ENCODE measurements at regions not wholly inside any gene's neighbourhood (a gene's known extent, or its start where the extent isn't known, plus 50 kb on each side); places are given as distances from the start of the nearest gene placed in this dataset.

DNA sequence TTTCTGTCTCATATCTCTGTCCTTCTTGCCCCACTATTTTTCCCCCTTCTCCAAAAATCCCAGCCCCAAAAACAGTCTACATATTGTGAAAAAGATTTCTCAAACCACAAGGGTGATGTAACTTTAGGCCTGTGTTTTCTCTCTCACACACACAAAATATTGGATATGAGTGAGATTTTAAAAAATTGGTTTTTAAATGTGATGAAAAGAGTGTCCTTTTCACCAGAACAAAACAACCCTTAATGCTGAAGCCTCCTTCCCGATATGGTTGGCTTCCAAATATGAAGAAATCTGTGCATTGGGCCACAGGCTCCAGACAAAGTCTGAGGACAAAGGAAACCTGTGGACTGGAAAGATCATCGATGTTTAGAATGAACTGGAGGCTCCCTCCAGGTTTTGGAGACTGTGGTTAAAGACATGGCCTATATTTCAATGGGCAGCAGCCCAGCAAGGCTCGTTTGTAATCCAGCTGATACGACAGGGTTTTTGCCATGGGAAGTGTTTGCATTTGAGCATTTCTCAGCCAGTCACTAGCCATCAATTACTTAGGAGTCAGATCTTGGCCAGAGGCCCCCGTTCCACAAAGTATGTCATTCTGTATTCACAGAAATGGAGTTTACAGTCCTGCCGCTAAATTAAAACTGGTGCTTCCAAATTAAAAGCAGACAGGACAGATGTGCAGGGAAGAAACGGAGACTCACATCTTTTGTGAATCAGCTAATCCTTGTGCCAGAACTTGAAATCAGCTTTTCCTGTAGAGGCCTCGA, 546.3 kb downstream of the EBF1 start:
- DNase-seq (ENCODE audit: low spot score) = no peak

DNA sequence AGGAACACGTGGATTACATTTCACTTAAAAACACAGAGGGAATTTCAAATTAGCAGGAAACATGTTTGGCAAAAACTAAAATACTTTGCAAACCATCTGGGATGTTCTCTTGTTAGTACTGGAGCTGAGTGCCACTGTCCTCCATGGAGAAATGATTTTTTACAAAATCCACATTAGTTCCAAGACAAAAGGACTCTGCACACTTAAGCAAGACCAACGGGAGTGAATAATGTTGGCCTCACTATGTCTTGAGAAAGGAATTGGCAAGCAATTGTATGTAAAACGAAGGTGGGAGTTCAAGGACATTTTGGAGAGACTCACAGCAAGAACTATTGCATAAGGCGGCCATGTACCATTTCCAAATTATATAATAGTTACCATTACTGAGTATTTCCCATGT, 547.5 kb downstream of the EBF1 start:
- no peak for DNase-seq (ENCODE audit: low spot score)

DNA sequence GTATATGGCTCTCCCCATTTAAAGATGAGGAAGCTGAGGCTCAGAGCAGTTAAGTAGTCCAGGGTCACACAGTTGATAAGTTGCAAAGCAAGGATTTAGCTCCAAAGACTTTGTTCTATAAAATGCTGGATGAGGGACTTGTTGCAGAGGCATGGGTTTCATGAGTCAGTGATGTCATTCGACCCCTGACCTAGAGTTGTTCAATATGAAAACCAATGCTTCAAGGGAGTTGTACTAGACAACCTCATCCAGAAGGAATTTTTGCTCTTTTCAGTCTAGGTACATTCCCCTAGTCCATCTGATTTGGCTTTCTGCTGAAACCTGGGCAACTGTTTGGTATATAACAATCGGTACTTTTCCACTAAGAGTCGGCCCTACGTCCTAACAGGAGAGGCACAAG, 550.4 kb downstream of the EBF1 start:
- no peak for DNase-seq (ENCODE audit: low spot score)

DNA sequence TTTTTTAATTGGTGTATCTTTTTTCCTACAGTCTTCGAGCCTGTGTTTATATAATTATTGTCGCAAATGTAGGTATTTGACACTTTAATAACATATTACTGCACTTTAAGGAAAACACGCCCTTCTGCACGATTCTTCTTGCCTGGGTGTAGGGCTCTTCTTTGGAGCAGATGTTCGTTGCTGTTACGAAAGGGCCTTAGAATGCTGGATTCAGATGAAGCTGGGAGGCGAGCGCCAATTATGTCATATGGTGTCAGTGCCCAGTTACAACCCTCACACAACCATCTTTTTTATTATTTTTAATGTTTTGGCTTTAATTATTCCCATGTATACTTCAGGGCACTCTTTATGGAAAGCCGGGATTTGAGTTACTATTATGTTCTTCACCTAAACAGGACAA, 553.0 kb downstream of the EBF1 start:
- no peak for DNase-seq (ENCODE audit: low spot score)

DNA sequence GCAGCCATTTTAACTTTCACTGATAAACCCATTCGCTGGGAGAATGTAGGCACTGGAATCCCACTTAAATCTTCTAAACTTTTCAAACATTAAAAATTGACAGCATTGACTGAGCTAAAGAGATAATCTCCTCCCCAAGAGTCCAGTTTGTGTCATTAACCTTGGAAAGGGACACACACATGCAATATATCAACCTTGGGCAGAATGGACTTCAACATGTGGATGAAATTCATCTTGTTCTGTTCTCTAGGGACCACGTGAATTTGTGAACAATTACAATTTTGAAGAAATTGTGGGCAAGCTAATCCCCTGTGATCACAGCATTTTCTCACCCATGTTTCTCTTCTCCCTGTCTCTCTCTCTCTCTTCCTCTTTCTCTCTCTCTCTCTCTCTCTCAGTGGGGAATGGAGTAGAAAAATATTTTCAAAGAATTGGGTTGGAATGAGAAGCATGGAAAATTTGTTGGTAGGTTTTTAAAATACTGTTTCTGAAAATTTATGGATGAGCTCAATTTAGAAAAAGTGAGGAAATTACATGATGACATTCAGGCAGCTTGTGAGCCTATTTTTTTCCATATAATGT, 553.7 kb downstream of the EBF1 start:
- DNase-seq (ENCODE audit: low spot score) = no peak

DNA sequence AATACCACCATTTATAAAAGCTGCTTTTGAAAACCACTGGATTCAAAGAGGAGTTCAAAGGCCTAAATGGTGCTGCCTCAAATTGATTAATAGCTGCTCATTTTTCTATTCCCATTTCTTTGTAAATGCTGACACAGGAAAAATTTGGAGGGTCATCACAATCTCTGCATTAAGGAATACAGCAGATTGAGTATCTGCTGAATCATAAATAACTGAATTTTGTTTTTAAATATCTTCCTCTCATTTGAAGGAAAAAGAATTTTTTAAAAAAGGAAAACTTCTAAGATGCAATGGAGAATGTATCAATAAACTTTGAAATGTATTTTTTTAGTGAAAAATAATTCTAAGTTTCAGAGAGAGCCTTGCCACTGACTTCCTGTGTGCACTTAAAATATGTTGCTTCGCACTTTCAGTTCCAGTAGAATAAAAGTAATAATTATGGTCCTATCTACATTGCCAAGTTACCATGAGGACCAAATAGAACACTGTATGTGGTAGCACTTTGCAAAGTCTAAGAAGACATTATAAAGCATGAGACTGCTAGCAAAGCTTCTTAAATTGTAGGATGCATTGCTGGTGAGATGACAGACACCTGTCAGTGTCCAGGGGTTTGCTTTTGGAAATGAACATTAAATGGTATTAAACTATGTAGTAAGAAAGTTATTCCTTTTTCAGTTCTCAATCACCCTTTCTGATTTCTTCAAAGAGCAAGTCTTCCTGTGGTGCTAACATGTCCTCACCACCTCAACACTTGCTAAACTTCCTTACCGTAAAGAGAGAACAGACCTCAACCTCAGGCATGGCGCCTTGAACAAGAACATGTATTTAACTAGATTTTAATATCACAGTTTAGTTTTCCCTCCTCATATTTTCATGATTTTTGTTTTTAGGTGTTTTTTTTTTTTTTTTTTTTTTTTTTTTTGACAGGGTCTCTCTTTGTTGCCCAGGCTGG, 555.1 kb downstream of the EBF1 start:
- no peak for DNase-seq (ENCODE audit: low spot score)

DNA sequence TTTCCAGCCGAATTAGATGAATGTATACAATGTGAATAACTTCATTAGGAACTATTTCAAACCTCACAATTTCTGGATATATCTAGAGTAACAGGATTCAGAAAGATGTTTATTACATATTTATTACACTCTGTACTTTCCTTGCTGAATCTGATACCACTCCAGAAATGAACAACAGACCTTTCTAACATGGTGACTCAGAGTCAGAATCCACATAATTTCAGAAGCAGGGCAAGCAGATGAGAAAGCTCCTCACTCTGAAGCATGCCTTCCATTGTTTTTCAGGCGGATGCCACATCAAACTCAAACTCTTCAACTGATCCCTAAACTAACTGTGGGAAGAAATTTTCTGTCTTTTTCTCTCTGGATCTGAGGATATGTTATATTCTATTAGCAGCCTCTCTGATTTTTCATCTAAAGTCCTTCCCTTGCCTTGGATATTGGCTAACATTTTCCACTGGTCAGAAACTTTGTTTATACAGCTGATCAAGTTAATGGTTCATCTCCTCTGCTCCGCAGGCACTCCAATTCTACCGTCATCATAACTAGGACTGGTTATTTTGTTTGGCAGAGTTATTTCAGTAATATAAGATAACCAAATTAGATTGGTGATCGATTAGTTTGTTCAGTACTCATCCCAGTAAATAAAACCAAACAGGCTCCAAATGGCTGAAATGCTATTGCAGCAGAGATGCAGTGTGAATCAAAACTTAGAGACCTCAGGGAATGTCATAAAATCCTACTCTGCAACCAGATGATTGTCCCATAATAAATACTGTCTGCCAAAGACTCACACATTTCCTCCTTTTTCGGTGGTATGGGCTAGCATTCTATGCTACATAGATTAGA, 556.0 kb downstream of the EBF1 start:
- DNase-seq (ENCODE audit: low spot score) = no peak

DNA sequence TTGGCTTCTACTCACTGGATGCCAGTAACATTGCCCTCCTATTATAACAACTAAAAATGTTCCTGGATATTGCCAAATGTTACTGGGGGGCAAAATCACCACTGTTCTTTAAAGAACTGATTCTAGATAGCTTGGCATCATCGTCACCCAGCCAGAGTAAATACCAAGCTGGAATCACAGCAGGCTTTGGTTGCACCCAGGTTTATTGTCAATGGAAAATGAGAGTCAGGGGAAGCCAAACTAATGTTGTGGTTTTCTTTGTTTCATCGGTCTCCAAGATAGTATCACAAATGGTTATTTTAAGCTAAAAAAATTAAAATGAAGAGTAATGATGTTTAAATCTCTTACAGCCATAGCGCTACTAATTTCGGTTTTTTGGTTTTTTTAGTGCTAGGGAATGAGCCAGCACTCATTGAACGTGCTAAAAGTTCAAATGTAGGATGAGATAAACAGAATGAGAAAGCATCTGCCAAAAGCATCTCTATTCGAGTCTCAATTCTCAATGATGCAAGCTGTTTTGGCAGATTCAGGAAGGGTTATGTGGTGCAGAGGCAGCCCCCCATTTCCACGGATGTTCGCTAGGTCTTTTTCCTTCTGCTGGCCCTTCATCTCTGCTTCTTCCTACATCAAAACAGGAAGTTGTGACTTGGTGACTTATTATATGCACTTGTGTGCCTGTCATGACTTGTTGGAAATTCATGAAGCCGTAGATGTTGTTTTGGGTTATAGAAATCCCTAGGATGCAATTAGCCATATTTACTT, 558.0 kb downstream of the EBF1 start:
- DNase-seq (ENCODE audit: low spot score) = no peak

DNA sequence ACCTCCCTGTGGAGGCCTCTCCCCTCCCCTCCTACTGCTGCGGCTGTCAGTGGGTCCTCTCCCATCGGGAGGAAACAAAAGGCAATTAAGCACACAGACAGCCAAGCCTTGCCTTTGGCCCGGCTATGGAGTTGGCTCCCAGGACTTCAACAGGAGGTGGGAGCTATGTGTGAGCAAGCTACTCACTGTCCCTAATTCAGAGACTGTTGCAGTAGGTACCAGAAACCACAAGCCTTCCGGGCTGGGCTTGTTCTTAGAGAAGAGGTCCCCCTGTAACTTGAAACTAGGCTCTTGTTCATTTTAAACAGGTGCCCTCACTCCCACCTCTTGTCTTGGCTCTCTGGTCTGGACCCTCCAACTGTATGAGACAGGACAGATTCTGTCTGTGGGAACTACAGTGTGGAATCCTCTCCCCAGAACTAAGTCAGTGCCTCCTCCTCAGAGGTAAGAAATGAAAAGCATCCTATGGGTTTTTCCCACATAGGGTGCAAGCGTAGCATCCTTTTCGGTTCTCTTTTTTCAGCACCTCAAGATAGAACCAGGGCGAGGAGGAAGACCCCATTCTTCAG, 561.1 kb downstream of the EBF1 start:
- no peak for DNase-seq (ENCODE audit: low spot score)

DNA sequence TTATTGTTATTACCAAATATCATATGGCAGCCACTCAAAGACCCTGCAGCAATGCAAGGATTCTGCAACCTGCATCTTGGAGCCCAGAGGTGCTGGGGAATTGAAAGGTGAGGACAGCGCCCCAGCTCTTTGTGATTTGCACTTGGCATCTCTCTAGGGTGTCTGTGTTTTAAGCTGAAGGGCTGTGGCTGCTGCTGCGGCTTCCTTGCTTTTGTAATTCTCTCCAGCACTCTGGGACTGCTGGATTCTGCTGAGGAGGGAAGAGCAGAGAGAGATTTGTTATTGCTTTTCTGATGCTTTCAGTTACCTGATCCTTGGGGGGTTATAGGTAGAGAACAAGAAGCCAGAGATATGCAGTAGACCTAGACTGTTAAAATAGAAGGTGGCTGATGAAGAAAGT, 562.4 kb downstream of the EBF1 start:
- DNase-seq (ENCODE audit: low spot score) = no peak

DNA sequence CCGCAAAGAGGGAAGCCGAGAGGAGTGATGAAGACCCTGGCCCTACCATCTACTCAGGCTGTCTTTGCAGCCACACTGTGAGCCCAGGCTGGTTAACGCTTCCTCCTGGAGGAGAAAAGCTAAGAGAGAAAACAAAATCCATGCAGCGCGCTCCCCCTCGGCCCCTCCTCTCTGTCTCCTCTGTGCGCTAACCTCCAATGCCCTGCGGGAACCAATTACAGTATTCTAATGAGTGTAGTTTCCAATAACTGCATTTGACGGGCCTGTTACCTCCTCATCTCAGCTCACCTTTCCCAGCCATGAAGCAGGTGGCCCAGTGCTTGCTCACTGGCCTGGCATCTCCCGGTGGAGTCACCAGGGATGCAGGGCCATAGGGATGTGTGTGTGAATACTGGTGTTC, 565.5 kb downstream of the EBF1 start:
- DNase-seq (ENCODE audit: low spot score) = no peak

DNA sequence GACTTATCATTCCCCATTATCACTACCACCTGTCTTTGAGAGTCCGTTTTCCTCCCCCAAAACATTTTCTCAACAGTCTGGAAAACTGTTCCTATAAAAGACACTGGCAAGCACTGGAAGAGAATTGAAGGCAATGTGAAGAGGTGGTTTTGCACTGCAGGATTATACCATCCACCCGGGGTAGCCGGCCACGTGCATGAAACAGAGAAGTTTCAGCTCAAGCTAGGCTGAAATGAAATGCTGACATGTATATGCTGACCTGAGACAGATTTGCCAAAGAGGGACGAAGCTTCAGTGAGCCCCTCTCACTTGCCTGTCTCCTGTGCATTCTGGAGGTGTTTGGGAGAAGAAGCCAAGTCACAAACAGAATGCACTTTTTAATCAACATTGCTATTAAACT, 567.0 kb downstream of the EBF1 start:
- DNase-seq (ENCODE audit: low spot score) = no peak

DNA sequence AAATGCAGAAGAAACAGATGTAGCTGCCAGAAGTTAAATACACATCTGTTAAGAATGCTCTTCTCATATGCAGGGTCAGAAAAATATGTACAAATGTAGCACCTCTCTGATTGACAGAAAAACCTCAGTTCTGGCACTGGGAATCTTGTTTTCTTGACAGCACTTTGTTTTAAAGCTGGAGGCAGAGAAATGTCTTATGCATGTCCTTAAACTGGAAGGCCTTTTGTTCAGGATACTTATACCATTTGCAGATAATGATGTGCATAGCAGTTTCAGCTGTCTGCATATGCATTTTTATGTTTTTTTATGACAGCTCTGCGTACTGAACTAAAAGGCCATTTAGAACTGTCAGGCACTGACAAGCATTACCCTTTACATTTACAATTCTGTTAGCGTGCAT, 567.9 kb downstream of the EBF1 start:
- no peak for DNase-seq (ENCODE audit: low spot score)

DNA sequence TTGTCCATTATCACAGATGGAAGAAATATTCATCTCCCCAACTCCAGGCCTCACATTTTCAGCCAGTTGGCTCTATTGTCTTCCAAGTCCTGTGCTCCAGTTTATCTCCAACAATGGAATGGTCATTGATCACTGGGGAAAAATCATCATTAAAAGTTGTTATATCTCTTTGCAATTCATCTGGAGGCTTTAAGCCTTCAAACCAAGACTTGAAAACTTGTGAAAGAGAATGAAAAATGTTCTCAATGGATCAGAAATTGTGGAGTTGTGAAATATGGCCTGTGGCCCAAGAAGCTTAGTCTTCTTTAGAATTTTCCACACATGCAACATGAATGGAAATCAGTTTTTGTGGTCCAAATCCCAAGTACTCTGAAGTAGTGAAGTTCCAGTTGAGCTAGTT, 569.6 kb downstream of the EBF1 start:
- DNase-seq (ENCODE audit: low spot score) = no peak

DNA sequence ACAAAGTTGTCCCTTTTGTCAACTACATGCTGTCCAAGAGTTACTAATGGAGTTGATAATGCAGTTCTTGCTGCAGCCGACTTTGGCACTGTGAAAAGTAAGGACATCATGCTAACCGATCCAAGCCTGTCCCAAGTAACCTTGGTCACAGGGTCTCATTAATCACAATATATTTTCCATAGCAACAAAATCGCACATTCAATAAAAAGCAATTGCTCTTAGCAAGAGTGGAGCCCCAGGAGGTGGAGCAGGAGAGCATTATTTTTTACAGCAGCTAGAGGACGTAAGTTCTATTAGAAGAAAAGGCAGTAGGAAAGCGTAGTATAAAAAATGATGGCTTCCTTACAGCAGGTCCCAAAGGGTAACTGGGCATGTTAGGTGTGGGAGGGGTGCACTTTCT, 570.3 kb downstream of the EBF1 start:
- no peak for DNase-seq (ENCODE audit: low spot score)

DNA sequence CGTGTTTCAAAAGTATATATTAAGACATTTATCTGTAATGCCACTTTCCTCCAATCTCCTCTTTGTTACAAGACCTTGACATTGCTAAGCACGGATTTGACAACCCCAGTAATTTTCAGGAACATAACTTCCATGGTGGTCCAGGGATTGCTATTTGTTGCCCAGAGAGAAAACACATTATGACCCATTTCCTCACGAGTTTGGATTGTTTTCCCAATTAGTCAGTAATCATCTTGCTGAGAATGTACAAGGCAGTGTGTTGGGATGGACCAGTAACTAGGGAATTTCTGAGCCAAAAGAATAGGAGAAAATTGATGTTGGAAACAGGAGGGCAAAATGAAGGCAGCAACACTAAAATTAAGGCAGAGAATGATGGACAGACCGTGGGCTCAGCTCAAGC, 574.1 kb downstream of the EBF1 start:
- DNase-seq (ENCODE audit: low spot score) = no peak

DNA sequence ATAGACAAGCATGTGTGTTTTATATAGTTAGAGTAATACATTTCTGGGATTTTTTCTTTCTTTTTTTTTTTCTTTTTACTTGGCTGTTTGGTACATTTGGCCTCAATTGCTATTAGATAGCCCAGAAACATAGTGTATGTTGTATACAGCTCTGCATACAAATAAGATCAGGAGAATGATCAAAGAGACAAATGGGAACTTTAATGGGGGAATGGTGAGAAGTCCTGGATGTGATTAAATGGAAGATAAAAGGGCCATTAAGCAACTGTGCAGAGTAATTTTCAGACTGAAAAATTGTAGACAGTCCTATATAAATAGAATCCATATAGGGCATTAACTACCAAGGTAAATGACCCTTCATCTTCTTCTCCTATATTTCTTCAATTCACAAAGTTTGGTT, 575.6 kb downstream of the EBF1 start:
- no peak for DNase-seq (ENCODE audit: low spot score)

DNA sequence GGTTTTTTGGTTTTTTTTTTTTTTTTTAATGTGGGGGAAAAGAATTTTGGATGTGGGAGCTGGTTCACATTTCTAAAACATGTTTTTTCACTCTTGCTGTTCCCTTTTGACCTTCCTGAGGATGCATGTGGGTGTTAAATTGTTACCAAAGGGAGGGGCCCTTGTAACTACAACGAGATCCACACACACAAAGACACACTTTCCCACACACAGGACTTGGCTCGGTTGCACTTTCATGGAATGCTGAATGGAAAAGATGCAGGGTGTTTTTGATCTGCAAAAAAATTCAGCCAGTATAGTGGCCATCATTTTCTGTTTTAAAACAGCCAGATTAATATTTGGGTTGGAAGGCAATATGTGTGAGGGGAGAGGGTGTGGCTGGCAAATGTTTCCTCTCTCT, 576.9 kb downstream of the EBF1 start:
- DNase-seq (ENCODE audit: low spot score) = no peak

DNA sequence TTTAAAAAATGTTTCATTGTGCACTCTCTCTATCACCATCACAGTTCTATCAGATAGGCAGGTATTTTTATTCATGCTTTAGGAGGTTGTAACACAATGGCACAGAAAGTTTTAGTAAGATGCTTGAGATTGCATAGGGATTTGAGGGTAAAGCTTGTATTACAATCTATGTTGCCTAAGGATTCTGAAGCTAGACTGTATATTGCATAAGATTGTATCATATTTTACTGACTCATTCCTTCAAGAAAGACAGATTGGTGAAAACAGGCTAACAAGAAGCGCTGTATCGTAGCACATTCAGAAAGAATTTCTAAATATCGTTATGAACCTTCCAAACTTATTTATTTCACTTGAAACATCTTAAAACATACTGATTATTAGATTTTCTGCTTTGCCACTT, 577.7 kb downstream of the EBF1 start:
- DNase-seq (ENCODE audit: low spot score) = no peak

DNA sequence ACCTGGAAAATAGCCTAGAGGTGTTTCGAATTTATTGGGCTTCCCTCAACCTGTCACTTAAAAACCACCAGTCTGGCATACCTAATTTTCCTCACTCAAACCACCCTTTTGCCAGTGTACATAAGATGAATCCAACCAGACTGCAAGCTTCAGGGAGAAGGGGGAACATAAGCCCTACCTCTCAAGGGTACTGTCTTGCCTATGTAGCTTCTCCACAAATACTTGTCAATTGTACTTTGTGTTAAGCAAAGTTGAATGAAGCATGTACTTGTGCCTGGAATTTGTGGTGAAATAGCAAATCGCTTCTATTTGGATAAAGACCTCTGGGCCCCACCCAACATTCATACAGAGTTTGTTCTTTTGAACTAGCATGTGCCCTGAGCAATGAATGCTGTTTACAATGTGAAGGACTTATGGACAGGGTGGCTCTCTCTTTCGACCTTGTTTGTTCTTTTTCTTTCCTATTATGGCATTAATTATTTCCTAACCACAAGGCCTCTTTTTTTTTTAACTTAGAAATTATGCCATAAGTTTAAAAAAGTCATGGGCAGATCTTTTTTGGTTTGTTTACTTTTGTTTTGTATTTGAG, 580.2 kb downstream of the EBF1 start:
- DNase-seq (ENCODE audit: low spot score) = no peak

DNA sequence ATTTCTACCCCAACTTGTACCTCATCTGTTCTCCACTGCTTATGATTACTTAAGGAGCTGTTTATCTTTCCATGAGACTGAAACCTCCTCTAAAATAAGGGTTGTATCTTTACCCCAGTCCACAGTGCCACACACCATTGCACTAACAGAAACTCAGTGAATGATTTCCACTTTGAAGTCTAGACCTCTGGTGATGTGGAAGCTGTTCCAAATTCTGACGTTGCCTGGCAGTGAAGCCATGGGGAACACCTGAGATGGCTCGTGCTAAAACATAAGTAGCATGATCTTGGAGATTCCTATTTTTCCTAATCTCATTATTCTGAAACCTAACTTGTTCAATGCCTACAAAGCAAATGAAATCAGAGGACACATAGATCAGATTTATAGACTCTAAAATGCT, 583.2 kb downstream of the EBF1 start:
- DNase-seq (ENCODE audit: low spot score) = no peak

All from D341Med (cell line).